Chondrocyte (in vitro differentiated cells): ENCODE measurements at regions not wholly inside any gene's neighbourhood (a gene's known extent, or its start where the extent isn't known, plus 50 kb on each side); places are given as distances from the start of the nearest gene placed in this dataset.
A peak's percentile ranks its signal among the peaks of the same experiment; 100 is the strongest.
"Not testable (repeated sequence)": the region's sequence is repeated elsewhere in the genome, so short reads cannot be mapped to it uniquely, and the experiment has no call there.

Source experiments
- DNase-seq: peaks from one replicate; pipeline ENCODE4 v3.0.0; 2021; ENCODE audit warnings: mixed read lengths, low spot score
- H3K27ac Mint-ChIP-seq: one replicate; pipeline ENCODE4 v1.8.0; 2021; ENCODE audit warnings: mild to moderate bottlenecking, moderate library complexity, mixed read lengths; ENCODE audit not compliant: unreplicated experiment
- H3K27me3 Mint-ChIP-seq: 2 replicates; pipeline ENCODE4 v1.8.0; 2021; ENCODE audit warnings: low read depth, mixed read lengths
- H3K36me3 Mint-ChIP-seq: 2 replicates; pipeline ENCODE4 v1.8.0; 2021; ENCODE audit warnings: low read depth, mixed read lengths
- H3K4me1 Mint-ChIP-seq: 2 replicates; pipeline ENCODE4 v1.8.0; 2021; ENCODE audit warnings: low read depth, mild to moderate bottlenecking, mixed read lengths
- H3K4me3 Mint-ChIP-seq: one replicate; pipeline ENCODE4 v1.8.0; 2021; ENCODE audit warnings: mild to moderate bottlenecking, moderate library complexity, mixed read lengths; ENCODE audit not compliant: unreplicated experiment
- H3K9me3 Mint-ChIP-seq: 2 replicates; pipeline ENCODE4 v1.8.0; 2021; ENCODE audit warnings: low read depth, mixed read lengths
- CTCF ChIP-seq: fragments of 200-600 bp; sonication (generic); IDR thresholded peaks from 2 replicates; pipeline ENCODE4 v1.5.0; 2021; ENCODE audit warnings: antibody characterized with exemption, mild to moderate bottlenecking, moderate library complexity

GRCh38 chr13:27362064-27362751, 62.2 kb upstream of the GTF3A start:
- H3K9me3 Mint-ChIP-seq = no peaks in the 10 kb centered on the region
- H3K27ac Mint-ChIP-seq = no peak overlapping the region
- DNase-seq = no peak
- peak; percentile 92 for TF ChIP-seq CTCF
- H3K4me1 Mint-ChIP-seq = no peaks in the 10 kb centered on the region
- peaks cover 29% of the 10 kb centered on the region for H3K27me3 Mint-ChIP-seq
- no peaks in the 10 kb centered on the region for H3K36me3 Mint-ChIP-seq
- H3K4me3 Mint-ChIP-seq = peak overlapping the region; percentile 62

GRCh38 chr13:27363637-27364036, 60.8 kb upstream of the GTF3A start:
- not testable (repeated sequence) for H3K4me1 Mint-ChIP-seq, DNase-seq, H3K36me3 Mint-ChIP-seq, H3K4me3 Mint-ChIP-seq, H3K9me3 Mint-ChIP-seq, H3K27ac Mint-ChIP-seq
- peaks cover 38% of the 10 kb centered on the region for H3K27me3 Mint-ChIP-seq

GRCh38 chr13:27367570-27367969, 56.8 kb upstream of the GTF3A start:
- Mint-ChIP-seq H3K27ac (no peak overlapping the region), H3K4me3 (no peak overlapping the region), H3K9me3 (peaks cover 9% of the 10 kb centered on the region), H3K36me3 (peaks cover 3% of the 10 kb centered on the region), H3K27me3 (peaks cover 49% of the 10 kb centered on the region), H3K4me1 (no peaks in the 10 kb centered on the region)
- DNase-seq = no peak
- no peak for TF ChIP-seq CTCF

GRCh38 chr13:27370305-27370872, 54.0 kb upstream of the GTF3A start:
- TF ChIP-seq CTCF = no peak
- no peak overlapping the region for H3K27ac Mint-ChIP-seq
- H3K27me3 Mint-ChIP-seq = peaks cover 56% of the 10 kb centered on the region
- H3K4me3 Mint-ChIP-seq = no peak overlapping the region
- no peak for DNase-seq
- H3K4me1 Mint-ChIP-seq = peaks cover 5% of the 10 kb centered on the region
- H3K9me3 Mint-ChIP-seq = peaks cover 9% of the 10 kb centered on the region
- peaks cover 3% of the 10 kb centered on the region for H3K36me3 Mint-ChIP-seq

- H3K36me3 Mint-ChIP-seq = peaks cover 3% of the 10 kb centered on the region
- peaks cover 5% of the 10 kb centered on the region for H3K4me1 Mint-ChIP-seq
- no peak overlapping the region for H3K27ac Mint-ChIP-seq
- no peak overlapping the region for H3K4me3 Mint-ChIP-seq
- H3K27me3 Mint-ChIP-seq = peaks cover 49% of the 10 kb centered on the region
- H3K9me3 Mint-ChIP-seq = peaks cover 9% of the 10 kb centered on the region
- no peak for TF ChIP-seq CTCF
- no peak for DNase-seq
These were observed 52.5 kb upstream of the GTF3A start for GRCh38 chr13:27371932-27372331.

- H3K9me3 Mint-ChIP-seq = peaks cover 9% of the 10 kb centered on the region
- TF ChIP-seq CTCF = no peak
- H3K27ac Mint-ChIP-seq = no peak overlapping the region
- peaks cover 3% of the 10 kb centered on the region for H3K36me3 Mint-ChIP-seq
- peaks cover 39% of the 10 kb centered on the region for H3K27me3 Mint-ChIP-seq
- H3K4me1 Mint-ChIP-seq = peaks cover 5% of the 10 kb centered on the region
- no peak overlapping the region for H3K4me3 Mint-ChIP-seq
- no peak for DNase-seq
These were observed 51.5 kb upstream of the GTF3A start for GRCh38 chr13:27372896-27373295.
